ACC112 (cell line): ENCODE measurements at regions not wholly inside any gene's neighbourhood (a gene's known extent, or its start where the extent isn't known, plus 50 kb on each side); places are given as distances from the start of the nearest gene placed in this dataset.

Experiments
- H2AFZ ChIP-seq: fragments of 200-600 bp; sonication (generic); one replicate; pipeline ENCODE4 v1.6.0; 2017; ENCODE audit warnings: antibody characterized with exemption, low read length; ENCODE audit not compliant: unreplicated experiment
- H3K27ac ChIP-seq: fragments of 200-600 bp; sonication (generic); 2 replicates; pipeline ENCODE4 v1.5.1; 2014; ENCODE audit warnings: low read depth, mild to moderate bottlenecking, antibody characterized with exemption, low read length, moderate library complexity
- H3K27me3 ChIP-seq: fragments of 200-600 bp; sonication (generic); 2 replicates; pipeline ENCODE4 v1.6.1; 2014; ENCODE audit warnings: mild to moderate bottlenecking, antibody characterized with exemption, low read length, moderate library complexity, mixed read lengths; ENCODE audit not compliant: insufficient read depth
- H3K36me3 ChIP-seq: fragments of 200-600 bp; sonication (generic); 2 replicates; pipeline ENCODE4 v1.6.1; 2016; ENCODE audit warnings: mild to moderate bottlenecking, antibody characterized with exemption, low read length, moderate library complexity, mixed read lengths; ENCODE audit not compliant: insufficient read depth
- H3K4me1 ChIP-seq: fragments of 200-600 bp; sonication (generic); one replicate; pipeline ENCODE4 v1.6.1; 2016; ENCODE audit warnings: low read length, mixed read lengths; ENCODE audit not compliant: insufficient read depth, unreplicated experiment, control insufficient read depth
- H3K4me3 ChIP-seq: fragments of 200-600 bp; sonication (generic); 2 replicates; pipeline ENCODE4 v1.5.1; 2014; ENCODE audit warnings: mild to moderate bottlenecking, low read depth, low read length
- H3K79me2 ChIP-seq: fragments of 200-600 bp; sonication (generic); one replicate; pipeline ENCODE4 v1.6.0; 2016; ENCODE audit warnings: low read length; ENCODE audit not compliant: control insufficient read depth, unreplicated experiment, insufficient read depth

DNA sequence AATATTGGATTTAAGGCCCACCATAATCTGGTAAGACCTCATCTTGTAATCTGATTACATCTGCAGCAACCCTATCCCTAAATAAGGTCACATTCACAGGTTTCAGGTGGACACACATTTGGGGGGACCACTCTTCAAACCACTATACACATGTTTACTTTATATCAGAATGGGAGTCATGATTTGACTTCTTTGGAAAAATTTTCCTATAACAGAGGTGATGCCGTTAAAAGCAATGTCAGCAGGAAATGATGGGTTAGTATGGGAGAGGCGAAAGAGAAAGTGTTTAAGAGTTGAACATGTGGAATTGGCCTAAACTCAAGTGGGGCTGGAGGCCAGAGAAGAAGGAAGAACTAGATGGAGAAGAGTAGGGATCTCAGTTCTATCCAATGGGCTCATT, 281.7 kb upstream of the ERCC4 start:
- Histone ChIP-seq H3K27ac (no peak overlapping the region), H3K4me3 (no peak overlapping the region), H3K27me3 (no peaks in the 10 kb centered on the region), H3K4me1 (no peaks in the 10 kb centered on the region), H2AFZ (no peak overlapping the region), H3K36me3 (no peaks in the 10 kb centered on the region), H3K79me2 (no peaks in the 10 kb centered on the region)

DNA sequence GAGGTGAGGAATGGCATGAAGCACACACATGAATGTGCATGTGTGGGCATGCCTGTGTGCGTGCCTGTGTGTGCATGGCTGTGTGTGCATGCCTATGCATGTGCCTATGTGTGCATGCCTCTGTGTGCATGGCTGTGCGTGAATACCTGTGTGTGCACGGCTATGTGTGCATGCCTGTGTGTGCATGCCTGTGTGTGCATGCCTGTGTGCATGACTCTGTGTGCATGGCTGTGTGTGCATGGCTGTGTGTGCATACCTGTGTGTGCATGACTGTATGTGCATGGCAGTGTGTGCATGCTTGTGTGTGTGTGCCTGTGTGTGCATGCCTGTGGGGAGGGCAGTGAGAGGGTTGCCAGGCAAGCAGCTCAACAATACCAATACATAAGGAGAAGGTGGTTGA, 276.5 kb upstream of the ERCC4 start:
- no peak overlapping the region for H2AFZ ChIP-seq
- H3K27me3 ChIP-seq = no peaks in the 10 kb centered on the region
- H3K79me2 ChIP-seq = no peaks in the 10 kb centered on the region
- no peaks in the 10 kb centered on the region for H3K36me3 ChIP-seq
- no peaks in the 10 kb centered on the region for H3K4me1 ChIP-seq
- H3K27ac ChIP-seq = no peak overlapping the region
- H3K4me3 ChIP-seq = no peak overlapping the region

DNA sequence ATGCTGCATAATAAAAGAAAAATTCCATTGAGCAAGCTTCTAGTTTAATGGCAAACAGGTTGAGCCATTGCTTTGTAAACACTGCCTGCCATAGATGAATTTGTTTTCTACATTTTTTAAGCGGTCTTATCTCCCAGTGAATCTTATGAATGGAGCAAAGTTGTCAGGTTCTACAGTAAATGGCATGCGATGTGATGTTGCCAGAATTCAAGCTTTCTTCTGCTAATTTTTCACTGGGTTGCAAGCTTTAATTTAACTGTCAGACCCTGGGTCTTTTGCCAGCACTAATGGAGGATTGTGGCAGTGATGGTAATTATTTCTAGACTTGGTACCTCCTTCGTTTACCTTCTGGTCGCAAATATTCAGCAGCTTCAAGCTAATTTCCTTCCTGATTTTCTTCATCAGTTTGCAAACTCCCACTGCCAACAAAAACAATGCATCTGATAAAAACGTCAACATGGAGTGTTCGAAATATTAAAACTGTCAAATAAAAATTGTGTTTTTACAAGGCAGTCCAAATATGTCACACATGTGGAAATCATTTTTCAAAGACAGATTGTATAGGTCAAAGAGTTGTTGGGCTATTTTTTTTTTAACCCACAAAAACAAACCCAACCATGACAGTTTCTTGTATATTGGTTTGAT, 274.2 kb upstream of the ERCC4 start:
- H3K79me2 ChIP-seq = no peaks in the 10 kb centered on the region
- no peaks in the 10 kb centered on the region for H3K36me3 ChIP-seq
- no peak overlapping the region for H3K27ac ChIP-seq
- no peak overlapping the region for H3K4me3 ChIP-seq
- no peaks in the 10 kb centered on the region for H3K4me1 ChIP-seq
- no peaks in the 10 kb centered on the region for H3K27me3 ChIP-seq
- no peak overlapping the region for H2AFZ ChIP-seq

DNA sequence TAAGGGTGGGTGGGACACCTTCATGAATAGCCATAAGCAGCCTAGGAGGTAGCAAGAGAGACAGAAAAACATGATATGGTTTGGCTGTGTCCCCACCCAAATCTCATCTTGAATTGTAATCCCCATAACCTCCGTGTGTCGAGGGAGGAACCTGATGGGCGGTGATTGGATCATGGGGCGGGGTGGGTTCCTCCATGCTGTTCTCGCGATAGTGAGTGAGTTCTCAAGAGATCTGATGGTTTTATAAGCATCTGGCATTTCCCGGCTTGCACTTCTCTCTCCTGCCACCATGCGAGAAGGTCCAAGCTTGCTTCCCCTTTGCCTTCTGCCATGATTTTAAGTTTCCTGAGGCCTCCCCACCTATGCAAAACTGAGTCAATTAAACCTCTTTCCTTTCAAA, 259.1 kb upstream of the ERCC4 start:
- no peaks in the 10 kb centered on the region for H3K27me3 ChIP-seq
- no peaks in the 10 kb centered on the region for H3K4me1 ChIP-seq
- no peak overlapping the region for H2AFZ ChIP-seq
- H3K27ac ChIP-seq = no peak overlapping the region
- no peaks in the 10 kb centered on the region for H3K79me2 ChIP-seq
- H3K4me3 ChIP-seq = no peak overlapping the region
- H3K36me3 ChIP-seq = no peaks in the 10 kb centered on the region

DNA sequence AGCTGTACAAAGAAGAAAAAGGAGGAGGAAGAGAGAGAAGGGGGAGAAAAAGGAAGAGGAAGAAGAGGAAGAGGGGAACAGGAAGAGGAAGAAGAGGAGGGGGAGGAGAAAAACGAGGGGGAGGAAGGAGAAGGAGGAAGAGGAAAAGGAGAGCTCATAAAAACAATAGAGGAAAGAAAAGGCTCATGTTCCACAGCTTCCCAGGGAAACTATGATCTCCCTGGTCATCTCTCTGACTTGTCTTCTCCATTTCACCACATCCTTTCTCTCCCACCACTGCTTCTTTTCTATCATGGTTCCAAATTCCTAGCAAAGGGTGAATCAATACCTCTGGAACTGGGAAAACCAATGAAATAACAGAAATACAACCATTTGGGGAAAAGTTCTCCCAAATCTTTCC, 254.1 kb upstream of the ERCC4 start:
- H3K4me1 ChIP-seq = no peaks in the 10 kb centered on the region
- H3K36me3 ChIP-seq = no peaks in the 10 kb centered on the region
- no peak overlapping the region for H3K4me3 ChIP-seq
- H2AFZ ChIP-seq = no peak overlapping the region
- no peak overlapping the region for H3K27ac ChIP-seq
- H3K27me3 ChIP-seq = no peaks in the 10 kb centered on the region
- no peaks in the 10 kb centered on the region for H3K79me2 ChIP-seq

DNA sequence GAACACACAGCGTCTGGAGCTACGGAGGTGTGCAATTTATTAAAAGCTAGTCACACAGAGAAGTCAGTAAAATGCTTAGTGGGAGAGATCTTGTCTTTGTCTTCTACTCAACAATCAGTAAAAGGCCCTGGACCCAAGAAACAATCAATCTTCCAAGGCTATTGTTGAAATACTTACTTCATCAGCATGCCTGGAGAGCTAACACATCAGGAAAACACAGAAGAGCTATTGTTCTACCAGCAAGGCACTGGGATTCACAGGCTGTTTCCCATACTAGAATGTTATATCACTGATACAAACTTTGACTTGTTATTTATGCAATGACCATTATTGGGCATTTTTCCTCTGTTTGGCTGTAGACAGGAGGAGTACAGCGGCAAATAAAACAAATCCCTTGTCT, 247.8 kb upstream of the ERCC4 start:
- Histone ChIP-seq H3K4me3 (no peak overlapping the region), H2AFZ (no peak overlapping the region), H3K36me3 (no peaks in the 10 kb centered on the region), H3K79me2 (no peaks in the 10 kb centered on the region), H3K4me1 (no peaks in the 10 kb centered on the region), H3K27ac (no peak overlapping the region), H3K27me3 (no peaks in the 10 kb centered on the region)

DNA sequence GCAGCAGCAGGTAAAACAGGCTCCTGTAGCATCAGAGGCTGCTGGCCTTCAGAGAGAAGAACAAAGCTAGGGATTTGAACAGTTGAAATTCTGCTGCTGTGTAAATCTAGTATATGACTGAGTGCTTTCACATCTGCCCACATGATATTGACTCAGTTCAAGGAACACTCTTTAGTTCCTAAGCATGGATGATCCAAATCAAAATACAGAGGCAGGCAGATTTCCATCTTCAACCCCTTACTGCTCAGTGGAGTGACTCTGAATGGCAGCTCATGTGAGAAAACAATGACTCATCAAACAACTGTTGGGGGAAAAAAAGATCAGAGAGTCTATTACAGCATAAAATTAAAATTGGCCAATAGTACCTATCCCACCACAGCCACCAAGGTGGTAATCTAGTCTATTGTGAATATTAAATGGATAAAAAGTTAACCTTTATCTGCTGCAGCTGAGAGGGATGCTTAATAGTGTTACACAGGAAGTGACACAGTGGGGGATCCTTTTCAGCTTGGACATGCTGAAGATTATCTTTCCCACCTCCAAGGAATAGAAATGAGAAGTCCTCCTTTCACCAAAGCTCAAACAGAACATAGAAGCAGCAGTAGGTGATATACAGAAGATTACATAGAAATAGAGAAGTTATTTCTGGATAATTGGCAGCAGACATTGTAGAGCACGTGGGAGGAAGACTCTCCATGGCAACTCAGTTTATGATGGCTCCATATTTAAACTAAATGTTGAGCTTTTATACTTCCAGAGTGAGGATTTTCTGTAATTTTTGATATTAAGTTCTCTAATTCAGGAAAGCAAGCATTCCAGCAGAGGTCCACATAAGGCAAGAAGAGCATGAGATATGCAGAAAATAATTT, 239.7 kb upstream of the ERCC4 start:
- no peaks in the 10 kb centered on the region for H3K4me1 ChIP-seq
- no peak overlapping the region for H3K4me3 ChIP-seq
- no peaks in the 10 kb centered on the region for H3K79me2 ChIP-seq
- H3K27me3 ChIP-seq = no peaks in the 10 kb centered on the region
- no peaks in the 10 kb centered on the region for H3K36me3 ChIP-seq
- no peak overlapping the region for H2AFZ ChIP-seq
- H3K27ac ChIP-seq = no peak overlapping the region

DNA sequence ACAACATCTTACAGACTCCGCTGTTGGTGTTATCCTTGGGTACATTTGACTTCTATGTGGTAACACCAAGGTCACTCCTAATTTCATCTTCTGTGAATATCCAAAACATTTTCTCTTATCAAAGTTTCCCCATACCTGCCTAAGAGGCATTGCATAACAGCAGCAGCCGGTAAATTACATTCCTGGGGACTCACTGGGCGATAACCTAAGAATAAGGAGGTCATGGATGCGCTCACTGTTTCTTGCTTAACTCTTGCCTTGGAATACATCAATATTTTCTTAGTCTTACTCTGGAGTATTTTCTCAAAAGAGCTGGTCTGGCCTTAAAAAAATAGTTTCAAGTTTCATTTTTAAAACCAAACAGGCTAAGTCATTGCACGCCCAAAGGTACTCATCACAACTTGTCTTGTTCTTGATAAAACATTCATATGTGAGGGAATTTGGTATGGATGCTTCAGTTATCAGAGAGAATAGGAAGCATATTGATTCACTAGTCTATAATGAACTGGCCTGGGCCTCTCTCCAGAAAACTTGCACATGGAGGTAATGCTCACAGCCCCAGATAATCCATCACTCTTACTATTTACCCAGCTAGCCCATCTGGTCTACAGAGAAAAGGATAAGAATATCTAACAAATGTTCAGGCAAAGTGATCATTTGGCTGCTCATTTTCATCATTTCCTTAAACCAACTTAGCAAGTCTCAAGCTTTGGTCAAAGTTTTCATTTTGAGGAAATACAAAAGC, 235.0 kb upstream of the ERCC4 start:
- H3K27me3 ChIP-seq = no peaks in the 10 kb centered on the region
- H3K27ac ChIP-seq = no peak overlapping the region
- H2AFZ ChIP-seq = no peak overlapping the region
- H3K4me1 ChIP-seq = no peaks in the 10 kb centered on the region
- no peaks in the 10 kb centered on the region for H3K79me2 ChIP-seq
- no peak overlapping the region for H3K4me3 ChIP-seq
- H3K36me3 ChIP-seq = no peaks in the 10 kb centered on the region

DNA sequence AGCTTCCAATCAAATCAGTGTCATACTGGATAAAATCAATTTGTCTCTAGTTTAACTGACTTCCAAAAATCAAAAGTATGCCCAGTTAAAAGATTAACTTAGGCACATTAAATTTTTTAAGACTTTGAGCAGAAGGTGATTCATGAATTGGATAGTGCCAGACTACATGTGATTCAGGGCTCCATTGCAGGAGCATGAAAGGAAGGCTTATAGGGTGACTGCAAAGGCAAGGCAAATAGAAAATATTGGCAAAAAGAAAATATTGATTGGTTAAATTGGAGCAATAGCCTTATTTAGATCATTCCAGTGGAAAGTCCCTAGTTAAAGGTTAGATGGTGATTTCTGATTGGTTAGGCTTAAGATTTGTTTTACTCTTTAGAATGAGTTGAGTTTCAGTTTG, 223.9 kb upstream of the ERCC4 start:
- H3K79me2 ChIP-seq = no peaks in the 10 kb centered on the region
- H3K4me3 ChIP-seq = no peak overlapping the region
- no peak overlapping the region for H2AFZ ChIP-seq
- no peaks in the 10 kb centered on the region for H3K4me1 ChIP-seq
- no peaks in the 10 kb centered on the region for H3K36me3 ChIP-seq
- no peak overlapping the region for H3K27ac ChIP-seq
- H3K27me3 ChIP-seq = no peaks in the 10 kb centered on the region

DNA sequence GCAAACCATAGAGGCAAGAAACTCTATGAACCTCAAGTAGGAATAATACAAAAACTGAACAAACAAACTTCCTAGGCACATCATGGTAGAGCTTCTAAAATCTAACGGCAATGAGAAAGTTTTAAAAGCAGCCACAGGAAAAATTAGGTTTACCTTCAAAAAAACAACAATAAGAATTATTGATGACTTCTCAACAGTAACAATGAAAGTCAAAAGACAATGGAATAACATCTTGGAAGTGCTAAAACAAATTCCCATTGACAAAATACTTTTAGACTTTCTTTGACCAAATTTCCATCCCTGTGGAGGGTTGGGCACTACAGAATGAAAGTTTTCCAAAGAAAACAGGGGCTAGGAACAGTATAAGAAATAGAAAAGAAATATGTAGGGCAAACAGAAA, 222.9 kb upstream of the ERCC4 start:
- no peaks in the 10 kb centered on the region for H3K79me2 ChIP-seq
- no peaks in the 10 kb centered on the region for H3K4me1 ChIP-seq
- no peak overlapping the region for H3K4me3 ChIP-seq
- H3K36me3 ChIP-seq = no peaks in the 10 kb centered on the region
- H2AFZ ChIP-seq = no peak overlapping the region
- H3K27ac ChIP-seq = no peak overlapping the region
- H3K27me3 ChIP-seq = no peaks in the 10 kb centered on the region
